Duodenal mucosa (tissue), 2 donors: ENCODE measurements at regions not wholly inside any gene's neighbourhood (a gene's known extent, or its start where the extent isn't known, plus 50 kb on each side); places are given as distances from the start of the nearest gene placed in this dataset.
"Not testable (repeated sequence)": the region's sequence is repeated elsewhere in the genome, so short reads cannot be mapped to it uniquely, and the experiment has no call there.

Source experiments
- H3K27ac ChIP-seq: one replicate; pipeline ENCODE4 v1.7.0; 2013; ENCODE audit warnings: low read depth, low read length
- H3K27me3 ChIP-seq, 2 donors: one replicate each; pipeline ENCODE4 v1.7.0; 2013; ENCODE audit warnings: low read length in 2 of 2, control low read depth in 1 of 2; ENCODE audit not compliant: insufficient read depth in 2 of 2, control insufficient read depth in 1 of 2
- H3K36me3 ChIP-seq, 2 donors: one replicate each; pipeline ENCODE4 v1.7.0; 2013; ENCODE audit warnings: low read length in 2 of 2, control low read depth in 1 of 2; ENCODE audit not compliant: insufficient read depth in 2 of 2, control insufficient read depth in 1 of 2
- H3K4me1 ChIP-seq, 2 donors: one replicate each; pipeline ENCODE4 v1.7.0; 2013; ENCODE audit warnings: low read length in 2 of 2, control low read depth in 1 of 2; ENCODE audit not compliant: insufficient read depth in 2 of 2, control insufficient read depth in 1 of 2
- H3K4me3 ChIP-seq, 2 donors: one replicate each; pipeline ENCODE4 v1.7.0; 2013; ENCODE audit warnings: low read length in 2 of 2, low read depth in 1 of 2
- H3K9ac ChIP-seq, 2 donors: one replicate each; pipeline ENCODE4 v1.7.0; 2013; ENCODE audit warnings: low read length in 2 of 2, low read depth in 1 of 2
- H3K9me3 ChIP-seq, 2 donors: one replicate each; pipeline ENCODE4 v1.7.0; 2013; ENCODE audit warnings: low read length in 2 of 2, control low read depth in 1 of 2; ENCODE audit not compliant: control insufficient read depth in 1 of 2

DNA sequence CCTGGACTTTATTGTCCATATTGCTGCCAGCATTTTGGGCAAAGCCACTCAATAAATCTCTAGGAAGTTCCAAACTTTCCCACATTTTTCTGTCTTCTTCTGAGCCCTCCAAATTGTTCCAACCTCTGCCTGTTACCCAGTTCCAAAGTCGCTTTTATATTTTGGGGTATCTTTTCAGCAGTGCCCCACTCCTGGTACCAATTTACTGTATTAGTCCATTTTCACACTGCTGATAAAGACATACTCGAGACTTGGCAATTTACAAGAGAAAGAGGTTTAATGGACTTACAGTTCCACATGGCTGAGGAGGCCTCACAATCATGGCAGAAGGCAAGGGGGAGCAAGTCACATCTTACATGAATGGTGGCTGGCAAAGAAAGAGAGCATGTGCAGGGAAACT is 53.4 kb downstream of the AHSP start:
- not testable (repeated sequence) for H3K4me1 ChIP-seq, H3K27ac ChIP-seq, H3K36me3 ChIP-seq, H3K4me3 ChIP-seq, H3K9ac ChIP-seq, H3K27me3 ChIP-seq
- peaks cover 6 to 17% of the 10 kb centered on the region in 2 donors for H3K9me3 ChIP-seq

DNA sequence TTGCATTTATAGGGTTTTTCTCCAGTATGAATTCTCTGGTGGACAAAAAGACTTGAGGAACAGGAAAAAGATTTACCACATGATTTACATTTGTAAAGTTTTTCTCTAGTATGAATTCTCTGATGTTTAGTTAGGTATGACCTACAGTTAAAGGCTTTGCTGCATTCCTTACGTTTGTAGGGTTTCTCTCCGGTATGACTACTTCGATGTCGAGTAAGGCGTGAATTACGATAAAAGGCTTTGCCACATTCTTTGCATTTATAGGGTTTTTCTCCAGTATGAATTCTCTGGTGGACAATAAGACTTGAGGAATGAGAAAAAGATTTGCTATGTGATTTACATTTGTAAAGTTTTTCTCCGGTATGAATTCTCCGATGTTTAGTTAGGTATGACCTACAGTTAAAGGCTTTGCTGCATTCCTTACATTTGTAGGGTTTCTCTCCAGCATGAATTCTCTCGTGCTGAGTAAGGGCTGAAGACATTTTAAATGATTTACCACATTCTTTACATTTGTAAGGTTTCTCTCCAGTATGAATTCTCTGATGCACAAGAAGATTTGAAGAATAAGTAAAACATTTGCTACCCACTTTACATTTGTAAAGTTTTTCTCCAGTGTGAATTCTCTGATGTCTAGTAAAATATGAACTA is 74.2 kb downstream of the AHSP start:
- H3K4me3 ChIP-seq, H3K36me3 ChIP-seq, H3K27ac ChIP-seq, H3K9ac ChIP-seq, H3K27me3 ChIP-seq, H3K4me1 ChIP-seq: not testable (repeated sequence)
- H3K9me3 ChIP-seq: peaks cover 32 to 42% of the 10 kb centered on the region in 2 donors

DNA sequence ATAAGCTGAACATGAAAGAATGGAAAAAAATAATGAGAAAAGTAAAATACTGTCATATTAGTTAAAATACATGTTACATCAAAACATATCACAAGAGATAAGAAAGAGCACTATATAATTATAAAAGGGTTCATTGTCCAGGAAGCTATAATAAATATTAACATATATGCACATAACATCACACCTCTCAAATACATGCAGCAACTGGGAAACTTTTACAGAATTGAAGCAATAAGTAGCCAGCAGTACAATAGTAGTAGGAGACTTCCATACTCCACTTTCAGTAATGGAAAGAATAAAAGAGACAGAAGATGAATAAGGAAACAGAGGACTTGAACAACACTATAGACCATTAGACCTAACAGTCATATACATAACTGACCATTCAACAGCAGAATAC is 90.4 kb downstream of the AHSP start:
- peaks cover 0 to 2% of the 10 kb centered on the region in 2 donors for H3K9me3 ChIP-seq
- H3K36me3 ChIP-seq: no peaks in the 10 kb centered on the region
- H3K27ac ChIP-seq: no peak overlapping the region
- no peaks in the 10 kb centered on the region for H3K4me1 ChIP-seq
- H3K27me3 ChIP-seq: no peaks in the 10 kb centered on the region
- H3K4me3 ChIP-seq: no peak overlapping the region
- H3K9ac ChIP-seq: no peak overlapping the region

DNA sequence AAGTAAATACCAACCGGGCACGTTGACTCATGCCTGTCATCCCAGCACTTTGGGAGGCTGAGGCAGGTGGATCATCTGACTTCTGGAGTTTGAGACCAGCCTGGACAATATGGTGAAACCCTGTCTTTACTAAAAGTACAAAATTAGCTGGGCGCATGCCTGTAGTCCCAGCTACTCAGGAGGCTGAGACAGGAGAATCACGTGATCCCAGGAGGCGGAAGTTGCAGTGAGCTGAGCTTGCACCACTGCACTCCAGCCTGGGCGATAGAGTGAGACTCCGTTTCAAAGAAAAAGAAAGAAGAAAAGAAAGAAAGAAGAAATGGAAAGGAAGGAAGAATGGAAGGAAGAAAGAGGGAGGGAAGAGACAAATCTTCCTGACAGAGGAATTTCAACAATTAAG is 108.7 kb downstream of the AHSP start:
- Histone ChIP-seq H3K9ac (no peak overlapping the region), H3K4me1 (no peaks in the 10 kb centered on the region), H3K27me3 (no peaks in the 10 kb centered on the region), H3K27ac (no peak overlapping the region), H3K9me3 (no peaks in the 10 kb centered on the region), H3K36me3 (no peaks in the 10 kb centered on the region), H3K4me3 (no peak overlapping the region)

DNA sequence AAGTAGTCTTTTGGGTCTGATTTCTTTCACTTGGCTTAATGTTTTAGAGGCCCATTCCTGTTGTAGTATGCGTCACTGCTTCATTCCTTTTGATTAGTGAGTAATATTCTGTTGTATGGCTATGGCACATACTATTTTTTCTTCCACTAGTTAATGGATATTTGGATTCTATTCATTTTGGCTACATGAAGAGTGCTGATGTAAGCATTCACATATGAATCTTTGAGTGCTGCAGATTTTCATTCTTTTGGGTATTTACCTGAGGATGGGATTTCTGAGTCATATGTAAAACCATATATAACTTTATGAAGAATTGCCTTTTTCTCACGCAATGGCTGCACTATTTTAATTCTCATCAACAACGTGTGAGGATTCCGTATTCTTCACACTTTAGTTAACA is 113.6 kb downstream of the AHSP start:
- Histone ChIP-seq H3K27ac (no peak overlapping the region), H3K9ac (no peak overlapping the region), H3K4me1 (no peaks in the 10 kb centered on the region), H3K4me3 (no peak overlapping the region), H3K36me3 (no peaks in the 10 kb centered on the region), H3K9me3 (no peaks in the 10 kb centered on the region), H3K27me3 (no peaks in the 10 kb centered on the region)

DNA sequence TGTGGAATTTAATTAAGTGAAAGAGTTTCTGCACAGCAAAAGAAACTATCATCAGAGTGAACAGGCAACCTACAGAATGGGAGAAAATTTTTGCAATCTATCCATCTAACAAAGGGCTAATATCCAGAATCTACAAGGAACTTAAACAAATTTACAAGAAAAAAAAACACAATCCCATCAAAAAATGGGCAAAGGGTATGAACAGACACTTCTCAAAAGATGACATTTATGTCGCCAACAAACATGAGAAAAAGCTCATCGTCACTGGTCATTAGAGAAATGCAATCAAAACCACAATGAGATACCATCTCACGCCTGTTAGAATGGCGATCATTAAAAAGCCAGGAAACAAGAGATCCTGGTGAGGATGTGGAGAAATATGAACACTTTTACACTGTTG is 128.0 kb downstream of the AHSP start:
- H3K9ac ChIP-seq, H3K9me3 ChIP-seq, H3K36me3 ChIP-seq, H3K4me1 ChIP-seq, H3K27me3 ChIP-seq, H3K27ac ChIP-seq, H3K4me3 ChIP-seq: not testable (repeated sequence)

DNA sequence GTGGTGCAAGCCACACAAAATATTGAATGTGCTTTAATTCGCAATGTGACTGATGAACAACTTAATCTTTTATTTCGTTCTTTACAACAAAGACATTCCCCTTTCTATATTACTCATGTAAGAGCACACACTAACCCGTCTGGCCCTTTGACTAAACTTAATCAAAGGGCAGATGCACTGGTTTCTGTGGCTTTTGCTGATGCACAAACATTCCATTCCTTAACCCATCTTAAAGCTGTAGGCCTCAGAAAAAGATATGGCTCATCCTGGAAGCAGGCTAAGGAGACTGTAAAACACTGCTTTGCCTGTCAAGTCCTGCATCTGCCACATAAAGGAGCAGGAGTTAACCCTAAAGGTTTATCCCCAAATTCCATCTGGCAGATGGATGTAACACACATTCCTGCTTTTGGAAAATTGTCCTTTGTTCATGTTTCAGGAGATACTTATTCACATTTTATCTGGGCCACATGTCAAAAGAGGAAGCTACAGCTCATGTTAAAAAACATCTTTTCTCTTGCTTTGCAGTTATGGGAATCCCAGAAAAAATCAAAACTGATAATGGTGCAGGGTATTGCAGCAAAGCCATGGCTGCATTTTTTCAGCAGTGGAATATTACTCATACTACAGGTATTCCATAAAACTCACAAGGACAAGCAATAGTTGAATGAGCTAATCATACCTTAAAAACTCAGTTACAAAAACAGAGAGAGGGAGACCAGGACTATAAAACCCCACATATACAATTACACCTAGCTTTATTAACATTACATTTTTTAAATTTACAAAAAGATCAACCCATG is 137.2 kb downstream of the AHSP start:
- H3K36me3 ChIP-seq: no peaks in the 10 kb centered on the region
- H3K9ac ChIP-seq: no peak overlapping the region
- no peaks in the 10 kb centered on the region for H3K9me3 ChIP-seq
- no peak overlapping the region for H3K4me3 ChIP-seq
- H3K27me3 ChIP-seq: no peaks in the 10 kb centered on the region
- no peak overlapping the region for H3K27ac ChIP-seq
- no peaks in the 10 kb centered on the region for H3K4me1 ChIP-seq

DNA sequence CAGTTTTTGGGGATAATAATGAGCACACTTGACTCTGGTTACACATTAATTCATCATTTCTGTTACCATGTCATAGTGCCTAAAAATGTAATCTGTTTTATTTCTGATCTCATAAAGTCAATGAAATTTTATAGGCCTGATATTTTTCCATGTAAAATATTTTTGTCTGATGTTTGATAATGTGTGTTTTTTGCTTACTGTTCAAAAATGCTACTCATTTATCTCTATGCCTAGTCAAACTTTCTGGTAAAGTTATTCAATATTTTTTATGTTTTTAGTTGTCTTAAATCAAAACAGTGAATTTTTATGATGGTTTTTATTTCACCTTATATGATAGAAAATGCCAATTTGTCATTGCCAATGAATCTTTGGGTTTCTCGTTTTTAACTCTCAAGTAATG is 147.0 kb downstream of the AHSP start:
- no peak overlapping the region for H3K27ac ChIP-seq
- no peak overlapping the region for H3K4me3 ChIP-seq
- H3K4me1 ChIP-seq: no peaks in the 10 kb centered on the region
- no peak overlapping the region for H3K9ac ChIP-seq
- no peaks in the 10 kb centered on the region for H3K9me3 ChIP-seq
- no peaks in the 10 kb centered on the region for H3K36me3 ChIP-seq
- H3K27me3 ChIP-seq: no peaks in the 10 kb centered on the region

DNA sequence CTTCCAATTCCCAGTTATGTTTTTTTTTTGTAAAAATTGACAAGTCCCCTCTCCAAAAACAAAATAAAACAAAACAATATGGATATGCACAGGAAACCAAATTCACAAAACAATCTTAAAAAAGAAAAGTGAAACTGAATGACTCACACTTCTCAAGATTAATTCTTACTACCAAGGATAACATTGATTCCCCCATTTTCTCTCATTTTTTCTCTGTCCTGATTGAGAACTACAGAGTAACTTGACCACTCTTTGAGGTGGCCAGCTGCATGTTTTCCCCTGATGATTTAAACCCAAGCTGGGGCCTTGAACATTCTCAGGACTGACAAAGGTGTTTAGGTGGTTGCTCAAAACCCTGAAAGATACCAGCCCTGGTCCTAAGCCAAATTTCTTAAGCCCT is 149.0 kb downstream of the AHSP start:
- no peaks in the 10 kb centered on the region for H3K36me3 ChIP-seq
- H3K4me3 ChIP-seq: no peak overlapping the region

DNA sequence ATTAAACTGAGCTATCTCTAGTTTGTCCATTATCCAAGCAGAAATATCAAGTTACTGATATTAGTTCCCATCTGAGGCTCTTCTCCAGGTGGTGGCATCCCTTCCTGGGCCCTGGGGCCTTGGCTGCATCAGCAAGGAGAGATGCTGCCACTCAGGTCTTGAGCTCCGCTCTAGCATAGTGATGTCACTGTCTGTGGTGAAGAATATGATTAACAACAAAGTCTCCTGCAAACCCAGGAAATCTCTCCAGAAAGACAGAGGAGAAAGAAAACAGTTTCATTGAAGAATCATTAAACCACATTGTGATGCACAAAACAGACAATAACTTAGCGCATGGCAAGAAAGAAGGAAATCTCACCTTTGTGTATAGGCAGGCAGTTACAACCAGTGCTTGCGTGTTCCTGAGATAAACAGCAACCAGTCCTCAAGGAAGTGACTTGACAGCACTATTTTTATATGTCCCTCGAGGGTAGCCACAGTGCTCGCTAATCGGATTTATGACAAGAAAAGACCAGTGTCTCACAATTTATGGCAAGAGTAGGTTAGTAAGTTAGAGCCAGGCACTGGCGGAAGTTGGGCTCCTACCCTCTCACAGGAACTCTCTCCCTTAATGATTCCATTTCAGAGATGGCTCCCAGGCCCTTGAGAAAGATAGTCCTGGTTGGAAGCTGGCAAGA is 151.1 kb downstream of the AHSP start:
- H3K27me3 ChIP-seq: no peaks in the 10 kb centered on the region
- no peaks in the 10 kb centered on the region for H3K9me3 ChIP-seq
- H3K27ac ChIP-seq: no peak overlapping the region
- no peaks in the 10 kb centered on the region for H3K36me3 ChIP-seq
- no peak overlapping the region for H3K9ac ChIP-seq
- H3K4me3 ChIP-seq: no peak overlapping the region
- H3K4me1 ChIP-seq: no peaks in the 10 kb centered on the region

More for the DNA sequence above, 149.0 kb downstream of the AHSP start:
- Histone ChIP-seq H3K9me3 (no peaks in the 10 kb centered on the region), H3K27me3 (no peaks in the 10 kb centered on the region), H3K9ac (no peak overlapping the region), H3K4me1 (no peaks in the 10 kb centered on the region), H3K27ac (no peak overlapping the region)
